IMR-90 (cell line): ENCODE measurements at regions not wholly inside any gene's neighbourhood (a gene's known extent, or its start where the extent isn't known, plus 50 kb on each side); places are given as distances from the start of the nearest gene placed in this dataset.

ENCODE experiments used
- ATAC-seq: fragments of 200-7000 bp; cut with Tn5 transposase; 2 replicates; pipeline ENCODE4 v1.9.1; 2020; ENCODE audit warnings: low read depth, mild to moderate bottlenecking, moderate library complexity
- BruUV-seq: library from RNA; stranded (reverse); fragments of 400-500 nt; replicated peaks from 2 replicates; lab custom pipeline; 2021; lab: Mats Ljungman, UMichigan
- CTCF ChIA-PET: fragments of 300-600 bp; formaldehyde crosslinking; extraction: SDS; loops from one replicate; lab custom pipeline; 2021; ENCODE audit warnings: antibody characterized with exemption; lab: Yijun Ruan, JAX
- POLR2A ChIA-PET: fragments of 300-600 bp; sonication (Branson Sonifier 250); formaldehyde crosslinking; loops from one replicate; lab custom pipeline; 2022; ENCODE audit warnings: antibody characterized with exemption; ENCODE audit not compliant: unreplicated experiment; lab: Charles Lee
- DNase-seq: peaks from one replicate; pipeline ENCODE4 v3.0.0; 2013
- H2AFZ ChIP-seq: replicated peaks from 2 replicates; pipeline ENCODE3; 2013; ENCODE audit warnings: low read length, mild to moderate bottlenecking; ENCODE audit not compliant: poor library complexity
- H2AK5ac ChIP-seq: 2 replicates; pipeline ENCODE4 v1.6.1; 2013; ENCODE audit warnings: low read depth, low read length, inconsistent platforms
- H2AK9ac ChIP-seq: replicated peaks from 2 replicates; pipeline ENCODE3; 2013; ENCODE audit warnings: mild to moderate bottlenecking, low read depth, low read length, moderate library complexity; ENCODE audit not compliant: poor library complexity
- H2BK120ac ChIP-seq: 2 replicates; pipeline ENCODE4 v1.6.1; 2013; ENCODE audit warnings: low read depth, low read length, inconsistent platforms
- H2BK15ac ChIP-seq: 3 replicates; pipeline ENCODE4 v1.6.1; 2013; ENCODE audit warnings: low read depth, low read length, inconsistent platforms
- H2BK20ac ChIP-seq: 2 replicates; pipeline ENCODE4 v1.6.1; 2013; ENCODE audit warnings: low read depth, mild to moderate bottlenecking, inconsistent platforms, low read length, moderate library complexity
- H2BK5ac ChIP-seq: 2 replicates; pipeline ENCODE4 v1.6.1; 2013; ENCODE audit warnings: mild to moderate bottlenecking, low read depth, low read length, inconsistent platforms; ENCODE audit not compliant: poor library complexity, severe bottlenecking
- H3K14ac ChIP-seq: replicated peaks from 2 replicates; pipeline ENCODE4 v1.6.1; 2013; ENCODE audit warnings: low read depth, low read length, inconsistent platforms
- H3K18ac ChIP-seq: 2 replicates; pipeline ENCODE4 v1.6.1; 2013; ENCODE audit warnings: low read depth, low read length, control low read depth
- H3K23ac ChIP-seq: 2 replicates; pipeline ENCODE4 v1.6.1; 2013; ENCODE audit warnings: low read depth, low read length, inconsistent platforms
- H3K27ac ChIP-seq: 2 replicates; pipeline ENCODE4 v1.5.1; 2013; ENCODE audit warnings: mild to moderate bottlenecking, control low read depth, low read length; ENCODE audit not compliant: insufficient read depth
- H3K27me3 ChIP-seq: 2 replicates; pipeline ENCODE4 v1.6.1; 2013; ENCODE audit warnings: low read length; ENCODE audit not compliant: control insufficient read depth, insufficient read depth
- H3K36me3 ChIP-seq: 2 replicates; pipeline ENCODE4 v1.6.1; 2013; ENCODE audit warnings: low read length, mixed read lengths; ENCODE audit not compliant: control insufficient read depth, insufficient read depth
- H3K4ac ChIP-seq: 2 replicates; pipeline ENCODE4 v1.6.1; 2013; ENCODE audit warnings: low read depth, low read length, inconsistent platforms
- H3K4me1 ChIP-seq: 2 replicates; pipeline ENCODE4 v1.6.1; 2013; ENCODE audit warnings: low read length, mixed read lengths; ENCODE audit not compliant: control insufficient read depth, insufficient read depth
- H3K4me2 ChIP-seq: 2 replicates; pipeline ENCODE4 v1.6.1; 2013; ENCODE audit warnings: low read depth, mild to moderate bottlenecking, control low read depth, low read length, moderate library complexity
- H3K4me3 ChIP-seq: 2 replicates; pipeline ENCODE4 v1.5.1; 2013; ENCODE audit warnings: low read depth, mild to moderate bottlenecking, control low read depth, low read length, moderate library complexity; ENCODE audit not compliant: insufficient read depth
- H3K56ac ChIP-seq: 2 replicates; pipeline ENCODE4 v1.6.1; 2013; ENCODE audit warnings: low read length, inconsistent platforms; ENCODE audit not compliant: insufficient read depth; ENCODE audit errors: extremely low read depth
- H3K79me1 ChIP-seq, 2 experiments: 2 replicates each; pipeline ENCODE4 v1.6.1; 2013; ENCODE audit warnings: low read length in 2 of 2, inconsistent platforms in 1 of 2, low read depth in 1 of 2
- H3K9ac ChIP-seq: 2 replicates; pipeline ENCODE4 v1.6.1; 2013; ENCODE audit warnings: low read depth, low read length, control low read depth
- H3K9me1 ChIP-seq: 2 replicates; pipeline ENCODE4 v1.6.1; 2013; ENCODE audit warnings: low read length, inconsistent platforms; ENCODE audit not compliant: insufficient read depth
- H3K9me3 ChIP-seq: 2 replicates; pipeline ENCODE4 v1.6.1; 2013; ENCODE audit warnings: low read length; ENCODE audit not compliant: control insufficient read depth, insufficient read depth
- H4K20me1 ChIP-seq: 2 replicates; pipeline ENCODE4 v1.6.1; 2013; ENCODE audit warnings: low read length, inconsistent platforms; ENCODE audit not compliant: insufficient read depth
- H4K5ac ChIP-seq: 2 replicates; pipeline ENCODE4 v1.6.1; 2013; ENCODE audit warnings: mild to moderate bottlenecking, low read depth, low read length, control low read depth
- H4K8ac ChIP-seq, 2 experiments: 2 replicates each; pipeline ENCODE4 v1.6.1; 2013; ENCODE audit warnings: low read depth in 2 of 2, low read length in 2 of 2, control low read depth in 1 of 2, inconsistent platforms in 1 of 2
- H4K91ac ChIP-seq: 2 replicates; pipeline ENCODE4 v1.6.1; 2013; ENCODE audit warnings: low read depth, low read length, inconsistent platforms; ENCODE audit not compliant: insufficient read depth
- BHLHE40 ChIP-seq: fragments of 150-350 bp; IDR thresholded peaks from 2 replicates; pipeline ENCODE4 v1.6.1; 2016; ENCODE audit warnings: mild to moderate bottlenecking, low read depth, low read length
- CHD1 ChIP-seq: IDR thresholded peaks from 2 replicates; pipeline ENCODE4 v1.6.1; 2012; ENCODE audit warnings: low read depth, low read length, improper control_type of control experiment
- POLR2A ChIP-seq: IDR thresholded peaks from 2 replicates; pipeline ENCODE4 v1.6.1; 2012; ENCODE audit warnings: mild to moderate bottlenecking, low read depth, low read length
- SMC3 ChIP-seq: fragments of 150-350 bp; IDR thresholded peaks from 2 replicates; pipeline ENCODE4 v1.6.1; 2016; ENCODE audit warnings: low read depth, mild to moderate bottlenecking, antibody characterized with exemption, low read length, moderate library complexity
- WGBS, 2 experiments: methylation state at CpG; one replicate each; pipeline versions ENCODE4 v1.1.5 to v1.1.7; 2013; ENCODE audit warnings: missing lambda C conversion rate in 2 of 2; ENCODE audit not compliant: insufficient read length in 1 of 2; ENCODE audit errors: extremely low coverage in 2 of 2; 5-methylcytosine and 5-hydroxymethylcytosine counted together
- dilution Hi-C: fragments of 300-500 bp; cut with HindIII; formaldehyde crosslinking; loops from one replicate; pipeline ENCODE4 v1.14.3; 2018; ENCODE audit warnings: low sequenced_read_pairs; ENCODE audit not compliant: unreplicated experiment
- in situ Hi-C: fragments of 300-500 bp; cut with MboI; formaldehyde crosslinking; loops from 3 replicates; pipeline ENCODE4 v1.14.3; 2019; ENCODE audit warnings: low sequenced_read_pairs, inconsistent platforms, mixed read lengths
- intact Hi-C: fragments of 100-400 bp; cut with micrococcal nuclease; formaldehyde crosslinking; loops from 2 replicates; pipeline ENCODE4 v1.10.0; 2022

DNA sequence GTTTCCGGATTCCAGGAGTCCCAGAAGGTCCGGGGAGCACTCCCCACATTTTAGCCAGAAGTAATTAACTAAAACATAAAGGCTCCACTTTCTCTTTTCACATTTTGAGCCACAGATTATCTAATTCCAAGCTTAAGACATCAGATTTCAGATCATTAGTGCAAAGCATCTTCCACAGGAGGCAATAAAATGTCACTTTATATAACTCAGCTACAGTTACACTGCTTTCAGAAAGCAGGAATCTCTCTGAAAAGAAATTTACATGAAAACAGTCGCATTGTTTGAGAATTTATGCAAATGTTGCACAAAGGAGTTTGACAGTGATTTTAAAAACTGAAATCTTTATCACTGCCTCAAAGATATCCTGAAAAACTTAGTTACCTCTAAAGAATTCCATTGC, 99.7 kb downstream of the LMO4 start:
- no peak overlapping the region for H2AK9ac ChIP-seq
- in situ Hi-C loops = no loop called here
- H3K4me2 ChIP-seq = no peak overlapping the region
- no peak overlapping the region for H3K27ac ChIP-seq
- no peaks in the 10 kb centered on the region for H3K27me3 ChIP-seq
- H3K36me3 ChIP-seq = no peaks in the 10 kb centered on the region
- ATAC-seq = no peak
- H3K56ac ChIP-seq = no peak overlapping the region
- POLR2A ChIA-PET = no interaction called here
- no peak overlapping the region for H4K8ac ChIP-seq
- dilution Hi-C loops = no loop called here
- no peak overlapping the region for H2BK20ac ChIP-seq
- H3K4ac ChIP-seq = no peak overlapping the region
- no peak overlapping the region for H2BK5ac ChIP-seq
- H2AFZ ChIP-seq = no peak overlapping the region
- H2AK5ac ChIP-seq = no peak overlapping the region
- intact Hi-C loops = no loop called here
- no peak overlapping the region for H3K4me3 ChIP-seq
- H3K79me1 ChIP-seq = no peaks in the 10 kb centered on the region
- CTCF ChIA-PET = no interaction called here
- H3K9ac ChIP-seq = no peak overlapping the region
- DNase-seq = no peak
- H4K91ac ChIP-seq = no peak overlapping the region
- no TSS peak for BruUV-seq
- WGBS, 2 experiments = no CpG with 5 or more reads among the region's 3 CpGs
- H4K5ac ChIP-seq = no peak overlapping the region
- H3K23ac ChIP-seq = no peak overlapping the region
- no peak overlapping the region for H3K18ac ChIP-seq
- no peaks in the 10 kb centered on the region for H3K9me3 ChIP-seq
- no peak for TF ChIP-seq SMC3
- TF ChIP-seq BHLHE40 = no peak
- TF ChIP-seq CHD1 = no peak
- no peak for TF ChIP-seq POLR2A
- no peaks in the 10 kb centered on the region for H3K9me1 ChIP-seq
- no peak overlapping the region for H2BK15ac ChIP-seq
- H4K20me1 ChIP-seq = no peaks in the 10 kb centered on the region
- no peak overlapping the region for H2BK120ac ChIP-seq
- H3K14ac ChIP-seq = no peak overlapping the region
- H3K4me1 ChIP-seq = no peaks in the 10 kb centered on the region
